DMS53 treated with DMSO at 0.1 percent for 48 hours (cell line): ENCODE measurements at regions not wholly inside any gene's neighbourhood (a gene's known extent, or its start where the extent isn't known, plus 50 kb on each side); places are given as distances from the start of the nearest gene placed in this dataset.

Source experiments
- DNase-seq: peaks from one replicate; lab custom pipeline; 2025; ENCODE audit not compliant: unreplicated experiment; lab: John Stamatoyannopoulos, UW

- DNase-seq = peak; percentile 91
These were observed 77.4 kb upstream of the ALDH1B1 start for GRCh38 chr9:38315085-38315595.

DNA sequence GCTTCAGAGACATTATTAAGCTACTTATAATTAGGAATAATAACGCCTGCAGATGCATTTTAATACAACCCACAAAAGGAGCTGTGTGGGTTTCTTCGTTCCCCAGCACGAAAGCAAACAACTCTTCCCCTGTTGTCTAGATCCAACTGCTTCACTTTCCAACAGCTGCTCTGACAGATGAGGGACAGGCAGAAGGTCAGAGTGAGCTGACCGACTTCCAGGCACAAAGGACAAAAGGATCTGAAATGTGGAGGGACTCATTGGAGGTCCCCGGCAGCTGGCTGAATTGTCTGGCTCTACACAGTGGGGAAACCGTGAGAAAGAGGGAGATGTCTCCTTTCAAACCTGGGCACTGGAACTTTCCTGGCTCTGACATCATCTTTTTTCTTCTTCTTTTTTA, 79.1 kb upstream of the ALDH1B1 start:
- DNase-seq = no peak

GRCh38 chr9:38312406-38312805, 80.1 kb upstream of the ALDH1B1 start:
- DNase-seq = no peak

DNA sequence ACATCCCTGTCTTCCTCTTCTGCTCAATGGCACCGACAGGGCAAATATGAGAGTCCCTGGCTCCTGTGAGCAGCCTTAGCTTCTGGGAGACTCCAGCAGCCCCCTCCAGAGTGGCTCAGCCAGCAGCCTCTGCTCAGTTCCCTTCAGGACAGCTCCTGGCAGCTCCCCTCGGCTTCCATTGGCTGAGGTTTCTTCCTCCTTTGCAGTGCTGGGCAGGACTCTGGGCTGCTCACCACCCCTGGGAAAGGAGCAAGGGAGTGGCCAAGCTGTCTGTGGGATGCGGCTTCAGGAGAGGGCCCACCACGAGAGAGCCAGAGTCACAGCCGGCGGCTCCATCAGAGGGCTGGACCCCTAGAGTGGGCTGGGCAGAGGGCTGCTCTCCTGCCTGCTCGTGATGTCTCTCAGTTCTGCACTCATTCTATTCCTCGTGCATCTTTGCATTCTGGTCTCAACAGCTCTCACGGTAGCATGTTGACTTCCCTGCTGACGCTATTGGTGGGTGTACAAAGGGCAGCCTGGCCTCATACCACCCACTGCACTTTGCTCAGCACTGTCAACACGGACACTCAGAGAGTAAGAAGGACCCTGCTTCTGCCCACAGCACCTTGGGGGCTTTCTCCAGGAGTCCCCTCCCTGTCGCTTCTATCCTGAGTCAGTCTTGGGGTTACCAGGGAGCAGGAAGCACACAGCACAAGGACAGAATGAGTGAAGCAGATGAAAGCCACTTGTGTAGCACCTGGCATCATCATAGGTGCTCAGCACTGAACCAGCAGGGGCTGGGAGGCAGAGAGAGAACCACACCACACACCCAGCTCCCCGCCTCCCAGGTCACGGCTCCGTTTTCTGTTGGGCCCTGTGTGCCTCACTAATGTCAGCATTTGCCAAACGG, 80.9 kb upstream of the ALDH1B1 start:
- peak; percentile 80 for DNase-seq

DNA sequence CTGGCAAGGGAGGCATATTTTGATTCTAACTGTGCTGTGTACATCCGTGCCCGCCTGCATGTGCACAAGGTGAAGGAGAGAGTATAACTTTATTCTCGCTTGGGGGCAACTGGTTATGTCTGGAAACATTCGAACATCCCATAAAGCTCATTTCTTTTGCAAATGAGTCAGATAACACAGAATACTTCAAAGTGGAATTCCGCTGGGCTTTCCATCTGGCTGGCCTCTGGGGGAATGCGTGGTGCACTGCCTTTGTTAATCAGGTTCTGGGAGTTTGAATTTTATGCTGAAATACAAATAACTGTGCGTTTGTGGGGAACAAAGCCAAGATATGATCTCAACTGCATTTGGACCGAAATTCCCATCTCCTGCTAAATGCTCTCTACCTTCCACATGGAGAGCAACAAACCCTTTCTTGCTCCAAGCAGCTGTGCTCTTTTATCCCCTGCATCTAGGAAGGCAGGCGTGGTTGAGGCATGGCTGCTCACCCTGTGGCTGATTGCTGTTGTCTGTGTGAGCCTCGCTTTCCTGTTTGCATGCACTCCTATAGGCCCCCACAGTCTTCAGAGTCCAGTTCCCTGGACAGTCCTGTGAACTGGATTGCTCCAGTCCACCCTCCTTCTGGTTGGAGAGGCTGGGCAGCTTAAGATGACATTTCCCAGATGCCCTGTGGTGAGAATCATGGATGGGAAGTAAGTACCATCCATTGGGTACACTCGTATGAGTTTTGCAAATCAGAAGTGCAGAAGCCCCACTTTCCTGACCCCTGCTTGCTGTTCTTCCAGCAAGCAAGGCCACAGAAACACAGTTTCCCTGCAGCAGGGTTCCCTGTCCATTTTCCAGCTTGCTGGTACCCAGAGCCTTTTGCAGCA, 82.9 kb upstream of the ALDH1B1 start:
- DNase-seq = no peak

GRCh38 chr9:38308136-38308535, 84.4 kb upstream of the ALDH1B1 start:
- no peak for DNase-seq

GRCh38 chr9:38306899-38307298, 85.6 kb upstream of the ALDH1B1 start:
- DNase-seq = no peak

- DNase-seq = no peak
These were observed 86.9 kb upstream of the ALDH1B1 start for GRCh38 chr9:38305582-38305981.

DNA sequence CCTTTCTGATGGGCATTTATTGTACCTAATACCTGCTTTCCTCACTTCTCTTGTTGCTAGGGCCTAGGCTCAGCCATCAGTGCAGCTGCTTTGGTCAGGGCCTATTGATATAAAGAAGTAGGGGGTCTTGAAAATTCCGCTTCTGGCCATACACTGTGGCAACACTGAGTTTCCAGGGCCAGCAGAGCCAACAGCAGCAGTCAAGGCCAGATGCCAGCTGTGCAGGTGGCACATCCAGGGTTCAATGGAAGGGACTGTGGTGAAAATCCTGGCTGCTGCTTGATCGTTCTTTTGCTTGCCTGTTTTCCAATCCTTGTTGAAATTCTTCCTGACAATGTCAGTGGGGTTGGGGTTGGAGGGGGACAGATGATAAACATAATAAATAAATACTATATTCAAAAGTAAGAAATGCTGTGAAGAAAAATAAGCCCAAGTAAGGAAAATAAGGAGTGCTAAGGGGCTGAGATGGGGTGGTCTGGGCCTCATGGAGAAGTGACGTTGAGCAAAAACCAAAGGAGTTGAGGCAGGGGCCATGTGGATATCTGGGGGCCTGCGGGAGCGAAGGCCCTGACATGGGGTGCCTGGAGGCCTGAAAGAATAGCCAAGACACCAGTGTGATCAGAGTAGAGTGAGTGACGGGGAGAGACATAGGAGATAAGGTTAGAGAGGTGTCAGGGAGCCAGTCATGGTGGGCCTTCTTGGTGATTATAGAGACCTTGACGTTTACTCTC, 91.0 kb upstream of the ALDH1B1 start:
- DNase-seq = no peak

DNA sequence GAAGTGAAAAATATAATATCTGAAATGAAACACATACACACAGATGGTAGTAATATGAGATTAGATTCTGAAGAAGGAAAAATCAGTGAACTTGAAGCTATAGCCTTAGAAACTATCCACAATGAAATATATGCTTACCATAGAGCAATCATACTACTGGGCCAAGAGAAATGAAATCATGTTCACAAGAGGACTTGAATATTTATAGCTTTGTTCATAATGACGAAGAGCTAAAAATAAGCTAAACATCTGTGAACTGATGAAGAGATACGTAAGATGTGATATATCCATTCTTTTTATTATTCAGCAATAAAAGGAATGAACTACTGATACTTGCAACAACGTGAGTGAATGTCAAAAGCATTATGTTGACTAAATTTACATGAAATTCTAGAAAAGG, 92.6 kb upstream of the ALDH1B1 start:
- no peak for DNase-seq

DNA sequence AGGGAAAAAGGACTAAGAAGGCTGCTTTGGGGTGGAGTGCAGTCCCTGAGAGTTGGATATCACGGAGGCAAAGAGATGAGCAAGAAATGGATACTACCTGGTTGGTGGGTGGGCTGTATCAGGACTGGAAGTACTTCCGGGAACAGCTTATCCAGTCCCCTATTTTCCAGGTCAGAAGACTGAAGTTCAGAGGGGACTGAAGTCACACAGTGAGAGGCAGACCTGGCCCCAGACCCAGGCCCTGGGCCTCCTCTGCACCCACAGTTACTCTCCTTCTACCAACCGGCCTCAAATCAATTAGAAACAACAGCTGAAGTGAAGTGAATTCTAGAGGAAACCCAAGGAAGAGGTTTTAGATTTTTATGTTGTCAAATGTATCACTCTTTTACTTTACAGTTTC, 93.6 kb upstream of the ALDH1B1 start:
- no peak for DNase-seq

- no peak for DNase-seq
These were observed 94.0 kb upstream of the ALDH1B1 start for GRCh38 chr9:38298503-38298902.

- no peak for DNase-seq
These were observed 95.7 kb upstream of the ALDH1B1 start for GRCh38 chr9:38296807-38297206.

GRCh38 chr9:38295764-38296163, 96.7 kb upstream of the ALDH1B1 start:
- no peak for DNase-seq

DNA sequence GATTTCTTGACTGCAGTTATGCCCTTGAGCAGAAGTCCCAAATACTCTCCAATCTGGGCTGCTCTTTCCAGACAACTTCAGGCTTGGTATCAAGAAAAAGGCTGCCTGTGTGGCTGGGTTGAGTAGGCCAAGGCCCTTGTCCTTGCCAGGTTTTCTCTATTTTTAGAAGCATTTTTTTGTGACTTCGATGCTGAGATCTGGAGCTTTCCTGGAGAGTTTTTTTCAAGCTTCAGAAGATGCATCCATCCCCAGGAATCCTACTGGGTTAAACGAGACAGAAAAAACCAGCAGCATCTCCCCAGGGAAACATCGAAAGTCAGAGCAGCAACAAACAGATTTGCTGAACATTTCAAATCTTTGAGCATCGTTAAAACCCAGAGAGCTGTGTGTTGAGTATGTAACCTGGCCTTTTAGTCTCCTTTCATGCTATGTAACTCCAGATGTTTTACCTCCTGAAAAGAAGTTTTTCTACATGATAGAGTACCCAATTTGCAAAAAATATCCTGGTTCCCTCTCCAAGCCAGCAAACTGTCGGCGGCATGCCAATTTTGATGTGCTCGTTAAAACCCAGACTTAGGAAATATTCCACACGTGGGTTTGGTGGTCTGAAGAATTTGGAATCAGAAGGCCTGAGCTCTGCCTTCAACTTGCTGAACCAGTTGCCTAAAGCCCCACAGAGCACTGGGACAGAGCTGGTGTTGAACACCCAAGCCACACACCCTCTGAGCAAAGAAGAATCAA, 98.1 kb upstream of the ALDH1B1 start:
- DNase-seq = no peak

- no peak for DNase-seq
These were observed 99.5 kb upstream of the ALDH1B1 start for GRCh38 chr9:38293022-38293421.

GRCh38 chr9:38292480-38292879, 100.0 kb upstream of the ALDH1B1 start:
- no peak for DNase-seq

- no peak for DNase-seq
These were observed 102.6 kb upstream of the ALDH1B1 start for GRCh38 chr9:38289866-38290245.

DNA sequence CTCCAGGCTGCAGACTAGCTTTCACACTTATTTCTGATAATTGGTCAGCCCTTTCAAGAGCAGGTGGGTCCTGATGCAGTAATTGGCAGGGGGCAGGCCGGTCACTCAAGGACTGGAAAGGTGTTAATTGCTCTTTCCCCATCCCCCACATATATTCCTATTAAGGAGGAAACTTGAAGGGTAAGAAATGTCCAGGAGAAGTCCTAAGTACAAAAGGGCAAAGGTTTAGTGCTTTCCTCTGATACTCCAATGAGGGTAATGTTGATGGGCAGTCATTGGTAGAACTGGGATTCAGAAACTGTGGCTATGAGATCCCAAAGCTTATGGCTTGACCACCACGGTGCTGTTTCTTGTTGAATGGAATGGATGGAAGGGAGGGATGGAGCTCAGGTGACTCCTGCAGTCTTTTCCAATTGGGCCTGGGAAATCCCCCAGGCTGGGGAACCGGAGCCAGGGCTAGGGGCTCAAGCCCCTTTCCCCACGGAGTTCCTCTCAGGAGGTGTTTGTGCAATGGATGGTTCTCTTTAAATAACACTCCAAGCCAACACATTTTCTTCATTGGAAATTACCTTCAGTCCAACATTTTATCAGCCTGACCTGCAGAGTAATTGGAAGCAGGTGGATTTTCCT, 103.2 kb upstream of the ALDH1B1 start:
- no peak for DNase-seq

- DNase-seq = no peak
These were observed 104.0 kb upstream of the ALDH1B1 start for GRCh38 chr9:38288502-38288901.
